ENCODE measurements at regions not wholly inside any gene's neighbourhood (a gene's known extent, or its start where the extent isn't known, plus 50 kb on each side); places are given as distances from the start of the nearest gene placed in this dataset.

DNA sequence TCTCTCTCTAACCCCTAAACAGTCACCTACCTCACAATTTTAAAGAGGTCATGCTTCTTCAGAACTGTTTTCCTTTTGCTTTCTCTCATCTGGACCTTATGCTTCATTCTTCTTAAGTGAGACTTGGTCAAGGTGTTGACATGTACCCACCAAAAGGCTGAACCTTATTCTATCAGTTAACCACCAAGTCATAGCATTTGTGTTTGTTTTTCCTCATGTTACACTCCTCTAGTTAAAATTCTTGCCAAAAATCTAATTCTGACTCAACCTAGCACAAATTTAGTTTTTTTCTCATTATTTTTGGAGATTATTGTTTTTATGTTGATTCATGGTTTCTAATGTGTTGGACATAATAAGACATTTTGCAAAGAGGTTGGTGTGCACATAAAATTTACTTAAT is 578.6 kb downstream of the SLC16A7 start:
- H3K36me3 Mint-ChIP-seq (ENCODE audit: low read depth, unreplicated experiment) = no peaks in the 10 kb centered on the region
- no peak overlapping the region for H3K27ac Mint-ChIP-seq (ENCODE audit: unreplicated experiment)
- no peak overlapping the region for H3K4me3 Mint-ChIP-seq (ENCODE audit: unreplicated experiment)
- no peaks in the 10 kb centered on the region for H3K4me1 Mint-ChIP-seq (ENCODE audit: unreplicated experiment)
- no peak for DNase-seq (ENCODE audit: low spot score)
- no peaks in the 10 kb centered on the region for H3K9me3 Mint-ChIP-seq (ENCODE audit: unreplicated experiment)
- H3K27me3 Mint-ChIP-seq (ENCODE audit: unreplicated experiment) = no peaks in the 10 kb centered on the region
- TF ChIP-seq, protein P1, sequence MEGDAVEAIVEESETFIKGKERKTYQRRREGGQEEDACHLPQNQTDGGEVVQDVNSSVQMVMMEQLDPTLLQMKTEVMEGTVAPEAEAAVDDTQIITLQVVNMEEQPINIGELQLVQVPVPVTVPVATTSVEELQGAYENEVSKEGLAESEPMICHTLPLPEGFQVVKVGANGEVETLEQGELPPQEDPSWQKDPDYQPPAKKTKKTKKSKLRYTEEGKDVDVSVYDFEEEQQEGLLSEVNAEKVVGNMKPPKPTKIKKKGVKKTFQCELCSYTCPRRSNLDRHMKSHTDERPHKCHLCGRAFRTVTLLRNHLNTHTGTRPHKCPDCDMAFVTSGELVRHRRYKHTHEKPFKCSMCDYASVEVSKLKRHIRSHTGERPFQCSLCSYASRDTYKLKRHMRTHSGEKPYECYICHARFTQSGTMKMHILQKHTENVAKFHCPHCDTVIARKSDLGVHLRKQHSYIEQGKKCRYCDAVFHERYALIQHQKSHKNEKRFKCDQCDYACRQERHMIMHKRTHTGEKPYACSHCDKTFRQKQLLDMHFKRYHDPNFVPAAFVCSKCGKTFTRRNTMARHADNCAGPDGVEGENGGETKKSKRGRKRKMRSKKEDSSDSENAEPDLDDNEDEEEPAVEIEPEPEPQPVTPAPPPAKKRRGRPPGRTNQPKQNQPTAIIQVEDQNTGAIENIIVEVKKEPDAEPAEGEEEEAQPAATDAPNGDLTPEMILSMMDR (IDR thresholded peaks at IDR 0.05; ENCODE audit: unreplicated experiment) = no peak

DNA sequence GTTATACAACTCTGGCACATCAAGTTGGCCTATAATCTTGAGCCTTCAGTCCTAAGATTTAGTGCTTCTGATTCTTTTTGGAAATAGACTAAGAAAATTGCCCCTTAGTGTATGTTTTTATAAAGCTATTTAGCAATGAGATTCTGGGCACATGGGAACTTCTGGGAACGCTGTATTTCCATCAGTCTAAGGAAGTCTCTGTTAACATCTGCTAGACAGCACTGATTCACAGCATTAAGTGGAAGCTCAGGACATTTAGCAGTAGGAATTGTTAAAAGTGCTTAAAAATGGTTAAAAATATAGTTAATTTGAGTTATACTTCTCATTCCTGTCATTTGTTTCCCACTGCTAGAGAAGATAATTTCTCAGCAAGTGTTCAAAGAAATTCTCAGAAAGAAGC is 579.1 kb downstream of the SLC16A7 start:
- TF ChIP-seq, protein P1 (IDR thresholded peaks at IDR 0.05; ENCODE audit: unreplicated experiment) = no peak
- Mint-ChIP-seq H3K27me3 (ENCODE audit: unreplicated experiment) (no peaks in the 10 kb centered on the region), H3K4me3 (ENCODE audit: unreplicated experiment) (no peak overlapping the region), H3K9me3 (ENCODE audit: unreplicated experiment) (no peaks in the 10 kb centered on the region), H3K4me1 (ENCODE audit: unreplicated experiment) (no peaks in the 10 kb centered on the region), H3K27ac (ENCODE audit: unreplicated experiment) (no peak overlapping the region), H3K36me3 (ENCODE audit: low read depth, unreplicated experiment) (no peaks in the 10 kb centered on the region)
- DNase-seq (ENCODE audit: low spot score) = no peak

GRCh38 chr12:60176891-60177290 is 581.1 kb downstream of the SLC16A7 start:
- TF ChIP-seq, protein P1 (IDR thresholded peaks at IDR 0.05; ENCODE audit: unreplicated experiment) = no peak
- Mint-ChIP-seq H3K27me3 (ENCODE audit: unreplicated experiment) (no peaks in the 10 kb centered on the region), H3K4me1 (ENCODE audit: unreplicated experiment) (no peaks in the 10 kb centered on the region), H3K9me3 (ENCODE audit: unreplicated experiment) (no peaks in the 10 kb centered on the region), H3K36me3 (ENCODE audit: low read depth, unreplicated experiment) (no peaks in the 10 kb centered on the region), H3K27ac (ENCODE audit: unreplicated experiment) (no peak overlapping the region), H3K4me3 (ENCODE audit: unreplicated experiment) (no peak overlapping the region)
- no peak for DNase-seq (ENCODE audit: low spot score)

DNA sequence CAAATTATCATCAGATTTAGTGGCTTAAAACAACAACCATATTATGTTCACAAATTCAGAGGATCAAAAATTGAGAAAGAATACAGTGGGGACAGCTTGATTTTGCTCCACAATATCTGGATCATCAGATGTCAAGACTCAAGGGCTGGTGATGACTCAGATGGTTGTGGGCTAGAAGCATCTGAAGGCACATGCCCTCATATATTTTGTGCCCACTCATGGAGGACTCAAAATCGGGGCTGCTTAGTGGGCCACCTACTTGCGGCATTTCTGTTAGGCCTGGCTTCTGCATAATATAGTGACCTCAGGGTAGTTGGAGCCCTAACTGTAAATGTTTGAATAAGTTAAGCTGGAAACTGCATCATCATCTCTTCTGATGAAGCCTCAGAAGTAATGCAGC is 584.5 kb downstream of the SLC16A7 start:
- H3K36me3 Mint-ChIP-seq (ENCODE audit: low read depth, unreplicated experiment) = no peaks in the 10 kb centered on the region
- H3K4me1 Mint-ChIP-seq (ENCODE audit: unreplicated experiment) = no peaks in the 10 kb centered on the region
- DNase-seq (ENCODE audit: low spot score) = no peak
- no peaks in the 10 kb centered on the region for H3K27me3 Mint-ChIP-seq (ENCODE audit: unreplicated experiment)
- no peak overlapping the region for H3K27ac Mint-ChIP-seq (ENCODE audit: unreplicated experiment)
- H3K9me3 Mint-ChIP-seq (ENCODE audit: unreplicated experiment) = no peaks in the 10 kb centered on the region
- no peak overlapping the region for H3K4me3 Mint-ChIP-seq (ENCODE audit: unreplicated experiment)
- TF ChIP-seq, protein P1 (IDR thresholded peaks at IDR 0.05; ENCODE audit: unreplicated experiment) = no peak

- Mint-ChIP-seq H3K4me3 (ENCODE audit: unreplicated experiment) (no peak overlapping the region), H3K27ac (ENCODE audit: unreplicated experiment) (no peak overlapping the region), H3K27me3 (ENCODE audit: unreplicated experiment) (no peaks in the 10 kb centered on the region), H3K9me3 (ENCODE audit: unreplicated experiment) (no peaks in the 10 kb centered on the region), H3K4me1 (ENCODE audit: unreplicated experiment) (no peaks in the 10 kb centered on the region), H3K36me3 (ENCODE audit: low read depth, unreplicated experiment) (no peaks in the 10 kb centered on the region)
- no peak for DNase-seq (ENCODE audit: low spot score)
- TF ChIP-seq, protein P1 (IDR thresholded peaks at IDR 0.05; ENCODE audit: unreplicated experiment) = no peak
These were observed 586.5 kb downstream of the SLC16A7 start for GRCh38 chr12:60182354-60182753.

All from endothelial cell (in vitro differentiated cells).